Common myeloid progenitor, CD34-positive (primary cell): ENCODE measurements at regions not wholly inside any gene's neighbourhood (a gene's known extent, or its start where the extent isn't known, plus 50 kb on each side); places are given as distances from the start of the nearest gene placed in this dataset.

Source experiments
- CTCF ChIA-PET: fragments of 350-600 bp; sonication (Branson Sonifier 250); formaldehyde crosslinking; loops from one replicate; lab custom pipeline; 2021; ENCODE audit warnings: antibody characterized with exemption; lab: Charles Lee
- POLR2A ChIA-PET: fragments of 350-600 bp; sonication (Branson Sonifier 250); formaldehyde crosslinking; loops from one replicate; lab custom pipeline; 2021; ENCODE audit warnings: antibody characterized with exemption; lab: Charles Lee
- DNase-seq, 3 donors: peaks; one replicate each; pipeline versions ENCODE4 v3.0.0 to v3.0.0-alpha.2; 2013
- H3K27ac ChIP-seq, 2 experiments: 1 replicate in 1 of 2; 2 replicates in 1 of 2; pipeline ENCODE4 v1.7.0; 2013; ENCODE audit warnings: inconsistent platforms in 2 of 2, low read length in 2 of 2, mild to moderate bottlenecking in 2 of 2, low read depth in 1 of 2, moderate library complexity in 1 of 2; ENCODE audit not compliant: severe bottlenecking in 2 of 2, insufficient read depth in 1 of 2, poor library complexity in 1 of 2
- H3K27me3 ChIP-seq, 5 experiments: replicated peaks in 2 of 5; 1 replicate in 3 of 5; 2 replicates in 2 of 5; pipeline versions ENCODE4 v1.6.1 to v1.7.0; 2013; ENCODE audit warnings: low read length in 4 of 5, mild to moderate bottlenecking in 2 of 5, moderate library complexity in 2 of 5, inconsistent platforms in 1 of 5; ENCODE audit not compliant: insufficient read depth in 5 of 5, control insufficient read depth in 4 of 5
- H3K36me3 ChIP-seq, 4 experiments: 1 replicate in 2 of 4; 2 replicates in 2 of 4; pipeline versions ENCODE4 v1.6.1 to v1.7.0; 2013; ENCODE audit warnings: low read length in 3 of 4, control low read depth in 1 of 4, mild to moderate bottlenecking in 1 of 4; ENCODE audit not compliant: control insufficient read depth in 4 of 4, insufficient read depth in 4 of 4
- H3K4me1 ChIP-seq, 4 experiments: 1 replicate in 3 of 4; 2 replicates in 1 of 4; pipeline versions ENCODE4 v1.6.1 to v1.7.1; 2013; ENCODE audit warnings: low read length in 3 of 4, mild to moderate bottlenecking in 3 of 4, control low read depth in 1 of 4, inconsistent platforms in 1 of 4, moderate library complexity in 1 of 4; ENCODE audit not compliant: control insufficient read depth in 4 of 4, insufficient read depth in 4 of 4; ENCODE audit errors: control extremely low read depth in 1 of 4
- H3K4me3 ChIP-seq, 7 experiments: 1 replicate in 4 of 7; 2 replicates in 3 of 7; pipeline versions ENCODE4 v1.5.1 to v1.7.0; 2013; ENCODE audit warnings: mild to moderate bottlenecking in 7 of 7, low read length in 6 of 7, moderate library complexity in 6 of 7, inconsistent platforms in 2 of 7, low read depth in 2 of 7, control low read depth in 1 of 7; ENCODE audit not compliant: insufficient read depth in 4 of 7, control insufficient read depth in 1 of 7; ENCODE audit errors: extremely low read depth in 1 of 7
- H3K9me3 ChIP-seq, 5 experiments: 1 replicate in 4 of 5; 2 replicates in 1 of 5; pipeline versions ENCODE4 v1.6.1 to v1.7.1; 2013; ENCODE audit warnings: low read length in 4 of 5, mild to moderate bottlenecking in 2 of 5, inconsistent platforms in 1 of 5, low read depth in 1 of 5, moderate library complexity in 1 of 5; ENCODE audit not compliant: control insufficient read depth in 4 of 5, insufficient read depth in 2 of 5; ENCODE audit errors: control extremely low read depth in 1 of 5
- WGBS: methylation state at CpG from one replicate; pipeline ENCODE4 v1.1.5; 2013; ENCODE audit not compliant: insufficient coverage; 5-methylcytosine and 5-hydroxymethylcytosine counted together

GRCh38 chr12:92070054-92070863 lies 75.4 kb downstream of the BTG1 start:
- no peak for DNase-seq
- WGBS, result 91% methylated on average over 7 of the region's 8 CpGs
- CTCF ChIA-PET, result no interaction called here
- Histone ChIP-seq H3K4me3 (no peak overlapping the region), H3K27ac (no peak overlapping the region), H3K36me3 (no peaks in the 10 kb centered on the region), H3K4me1 (peaks cover 0 to 2% (median 0%) of the 10 kb centered on the region in 4 experiments), H3K9me3 (no peaks in the 10 kb centered on the region), H3K27me3 (no peaks in the 10 kb centered on the region)
- POLR2A ChIA-PET, result no interaction called here

GRCh38 chr12:92068459-92068858 lies 77.2 kb downstream of the BTG1 start:
- ChIA-PET POLR2A (no interaction called here), CTCF (no interaction called here)
- Histone ChIP-seq H3K36me3 (no peaks in the 10 kb centered on the region), H3K27me3 (no peaks in the 10 kb centered on the region), H3K4me1 (peaks cover 0 to 2% (median 0%) of the 10 kb centered on the region in 4 experiments), H3K4me3 (no peak overlapping the region), H3K27ac (no peak overlapping the region), H3K9me3 (no peaks in the 10 kb centered on the region)
- WGBS, result no CpG with 5 or more reads among the region's 1 CpG
- no peak for DNase-seq

- Histone ChIP-seq H3K9me3 (no peaks in the 10 kb centered on the region), H3K36me3 (no peaks in the 10 kb centered on the region), H3K4me3 (no peak overlapping the region), H3K4me1 (peaks cover 0 to 5% (median 0%) of the 10 kb centered on the region in 4 experiments), H3K27ac (no peak overlapping the region), H3K27me3 (no peaks in the 10 kb centered on the region)
- CTCF ChIA-PET, result no interaction called here
- DNase-seq, result no peak
- 100% methylated on average over 1 of the region's 2 CpGs for WGBS
- POLR2A ChIA-PET, result no interaction called here
Measured at GRCh38 chr12:92065639-92066038, 80.0 kb downstream of the BTG1 start.

- WGBS, result 100% methylated on average over 3 of the region's 8 CpGs
- Histone ChIP-seq H3K9me3 (no peaks in the 10 kb centered on the region), H3K4me1 (peaks cover 0 to 3% (median 1%) of the 10 kb centered on the region in 4 experiments), H3K27ac (no peak overlapping the region), H3K27me3 (no peaks in the 10 kb centered on the region), H3K36me3 (no peaks in the 10 kb centered on the region), H3K4me3 (no peak overlapping the region)
- CTCF ChIA-PET, result no interaction called here
- no peak for DNase-seq
- POLR2A ChIA-PET, result no interaction called here
Measured at GRCh38 chr12:92065018-92065499, 80.6 kb downstream of the BTG1 start.

GRCh38 chr12:92064422-92064821 lies 81.2 kb downstream of the BTG1 start:
- ChIA-PET POLR2A (no interaction called here), CTCF (no interaction called here)
- no peaks in the 10 kb centered on the region for H3K9me3 ChIP-seq
- no peaks in the 10 kb centered on the region for H3K36me3 ChIP-seq
- WGBS, result 100% methylated on average over 1 of the region's 1 CpG
- H3K4me1 ChIP-seq, result peaks cover 0 to 7% (median 4%) of the 10 kb centered on the region in 4 experiments
- no peak overlapping the region for H3K4me3 ChIP-seq
- H3K27ac ChIP-seq, result no peak overlapping the region
- no peaks in the 10 kb centered on the region for H3K27me3 ChIP-seq
- no peak for DNase-seq

GRCh38 chr12:92063641-92064040 lies 82.0 kb downstream of the BTG1 start:
- 100% methylated on average over 3 of the region's 3 CpGs for WGBS
- CTCF ChIA-PET, result no interaction called here
- POLR2A ChIA-PET, result no interaction called here

More at GRCh38 chr12:92063641-92064040, 82.0 kb downstream of the BTG1 start:
- no peak overlapping the region for H3K27ac ChIP-seq
- no peaks in the 10 kb centered on the region for H3K9me3 ChIP-seq
- no peak for DNase-seq
- no peaks in the 10 kb centered on the region for H3K27me3 ChIP-seq
- H3K36me3 ChIP-seq, result no peaks in the 10 kb centered on the region
- H3K4me3 ChIP-seq, result no peak overlapping the region
- H3K4me1 ChIP-seq, result peaks cover 0 to 8% (median 4%) of the 10 kb centered on the region in 4 experiments
